ENCODE measurements at regions not wholly inside any gene's neighbourhood (a gene's known extent, or its start where the extent isn't known, plus 50 kb on each side); places are given as distances from the start of the nearest gene placed in this dataset.

DNA sequence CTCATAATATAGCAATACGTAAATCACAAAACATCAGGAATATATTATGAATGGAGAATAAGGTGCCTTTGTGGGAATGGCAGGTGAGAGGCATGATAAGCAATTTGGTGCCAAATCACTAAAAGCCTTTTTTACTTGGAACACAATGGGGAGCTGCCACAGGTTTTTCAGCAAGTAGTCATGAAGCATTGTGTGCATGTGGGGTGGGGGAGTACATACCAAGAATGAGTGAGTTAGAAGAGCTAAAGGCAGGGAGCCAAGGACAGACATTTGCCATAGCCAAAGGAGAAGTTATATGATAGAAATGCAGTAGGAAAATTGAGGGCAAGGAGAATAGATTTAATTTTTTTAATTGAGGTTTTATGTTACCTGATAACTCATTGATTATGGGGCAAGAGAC, 445.0 kb upstream of the SMC2 start:
- DNase-seq = no peak

DNA sequence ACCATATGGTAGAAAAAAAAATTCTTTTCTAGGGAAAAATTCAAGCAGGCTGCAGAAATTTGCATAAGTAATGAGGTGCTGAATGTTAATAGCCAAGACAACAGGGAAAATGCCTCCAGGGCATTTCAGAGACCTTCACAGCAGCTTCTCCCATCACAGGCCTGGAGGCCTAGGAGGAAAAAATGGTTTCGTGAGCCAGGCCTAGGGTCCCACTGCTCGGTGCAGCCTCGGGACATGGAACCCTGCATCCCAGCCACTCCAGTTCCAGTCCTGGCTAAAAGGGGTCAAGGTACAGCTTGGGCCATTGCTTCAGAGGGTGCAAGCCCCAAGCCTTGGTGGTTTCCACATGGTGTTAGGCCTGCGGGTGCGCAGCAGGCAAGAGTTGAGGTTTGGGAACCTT, 436.0 kb upstream of the SMC2 start:
- DNase-seq = no peak

DNA sequence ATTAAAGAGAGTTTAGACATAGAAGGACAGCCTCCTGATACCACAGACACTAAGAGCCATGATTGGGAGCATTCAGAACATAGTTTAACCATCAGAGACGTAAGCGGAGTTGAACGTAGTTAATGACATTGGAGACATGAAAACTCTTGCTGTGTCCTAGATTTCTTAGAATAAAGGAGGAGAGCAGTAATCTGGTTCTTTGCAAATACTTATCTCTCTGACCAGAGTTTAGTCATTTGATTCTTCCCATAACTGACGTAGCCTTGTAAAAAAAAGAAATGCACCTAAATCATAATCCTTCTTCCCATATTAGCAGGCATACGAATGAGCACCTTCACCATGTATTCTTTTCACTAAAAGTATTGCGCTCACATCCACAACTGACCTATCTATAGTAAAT, 433.3 kb upstream of the SMC2 start:
- DNase-seq = no peak

- DNase-seq = no peak
These were observed 432.4 kb upstream of the SMC2 start for GRCh38 chr9:103661663-103662062.

- DNase-seq = no peak
These were observed 424.8 kb upstream of the SMC2 start for GRCh38 chr9:103669296-103669695.

GRCh38 chr9:103674271-103674670, 419.8 kb upstream of the SMC2 start:
- DNase-seq = no peak

DNA sequence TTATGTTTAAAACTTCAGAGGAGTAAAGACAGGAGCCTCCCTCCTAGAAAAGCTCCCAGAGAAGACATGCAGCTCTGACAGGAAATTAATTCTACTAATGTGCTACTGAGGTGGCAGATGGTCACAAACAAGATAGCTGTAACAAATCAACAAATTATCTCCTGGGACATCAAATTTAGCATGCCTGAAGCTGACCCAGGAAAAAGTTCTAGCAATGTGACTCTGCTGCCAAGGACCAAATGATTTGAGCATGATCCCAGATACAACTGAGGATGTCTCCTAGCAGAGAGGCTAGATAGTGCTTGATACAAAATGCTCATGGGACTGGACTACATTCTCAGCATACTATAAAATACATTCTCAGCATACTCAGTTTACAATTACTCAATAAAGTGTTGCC, 413.5 kb upstream of the SMC2 start:
- no peak for DNase-seq

GRCh38 chr9:103681435-103681834, 412.7 kb upstream of the SMC2 start:
- DNase-seq = no peak

GRCh38 chr9:103700195-103700962, 393.7 kb upstream of the SMC2 start:
- DNase-seq = no peak

DNA sequence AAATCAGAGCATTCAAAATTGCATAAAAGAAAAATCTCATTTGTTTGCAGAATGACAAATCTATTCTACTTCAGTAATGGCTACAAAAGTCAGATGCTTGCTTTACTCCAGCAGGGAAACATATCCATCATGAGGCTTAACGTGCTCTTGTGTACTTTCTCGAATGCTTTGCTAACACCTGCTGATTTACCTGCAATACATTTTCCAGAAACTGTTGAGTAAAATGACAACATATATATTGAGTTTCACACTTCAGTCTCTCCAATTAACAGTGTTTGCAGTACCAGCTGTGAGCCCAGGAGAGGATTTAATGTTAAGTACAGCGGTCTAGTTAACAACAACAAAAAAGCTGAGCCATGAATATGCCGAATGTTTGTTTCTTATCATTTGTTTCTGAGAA, 391.5 kb upstream of the SMC2 start:
- DNase-seq = no peak

GRCh38 chr9:103707181-103707580, 386.9 kb upstream of the SMC2 start:
- DNase-seq = no peak

- no peak for DNase-seq
These were observed 384.7 kb upstream of the SMC2 start for GRCh38 chr9:103709366-103709765.

GRCh38 chr9:103713631-103714030, 380.5 kb upstream of the SMC2 start:
- DNase-seq = no peak

GRCh38 chr9:103714992-103715391, 379.1 kb upstream of the SMC2 start:
- no peak for DNase-seq

DNA sequence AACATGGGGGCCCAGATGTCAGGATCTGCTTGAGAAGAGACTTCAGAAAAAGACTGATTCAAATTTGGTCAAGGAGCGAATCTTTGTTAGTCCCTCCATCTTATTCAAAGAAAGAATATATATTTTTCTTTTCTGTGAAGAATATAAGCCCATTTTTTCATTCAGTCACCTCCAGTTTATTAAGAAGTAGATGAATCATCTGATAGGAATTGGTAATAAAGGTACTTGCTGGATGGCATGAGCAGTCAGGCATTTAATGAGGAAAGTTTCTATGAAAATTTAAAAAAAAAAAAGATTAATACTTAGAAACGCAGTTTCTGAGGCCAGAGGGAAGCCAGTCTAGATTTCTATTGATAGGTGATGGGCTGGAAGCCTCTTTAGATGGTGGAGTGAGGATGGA, 373.1 kb upstream of the SMC2 start:
- no peak for DNase-seq

DNA sequence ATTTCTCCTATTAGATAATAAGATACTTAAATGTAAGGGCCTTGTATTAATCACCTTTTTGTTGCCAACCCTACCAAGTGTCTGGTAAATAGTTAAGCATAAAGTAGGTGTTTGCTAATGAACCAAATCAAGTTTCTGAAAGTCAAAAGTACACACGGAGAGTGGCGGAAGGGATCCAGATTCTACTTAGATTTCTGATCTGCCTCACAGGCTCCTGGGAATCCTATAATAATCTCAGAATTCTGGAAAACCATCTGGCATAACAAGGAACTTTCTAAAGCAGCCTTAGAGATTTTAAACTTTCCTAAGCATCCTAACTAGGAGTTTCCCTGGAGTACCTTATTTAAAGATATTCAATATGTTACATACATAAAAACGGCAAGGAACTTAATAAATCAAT, 363.2 kb upstream of the SMC2 start:
- DNase-seq = no peak

DNA sequence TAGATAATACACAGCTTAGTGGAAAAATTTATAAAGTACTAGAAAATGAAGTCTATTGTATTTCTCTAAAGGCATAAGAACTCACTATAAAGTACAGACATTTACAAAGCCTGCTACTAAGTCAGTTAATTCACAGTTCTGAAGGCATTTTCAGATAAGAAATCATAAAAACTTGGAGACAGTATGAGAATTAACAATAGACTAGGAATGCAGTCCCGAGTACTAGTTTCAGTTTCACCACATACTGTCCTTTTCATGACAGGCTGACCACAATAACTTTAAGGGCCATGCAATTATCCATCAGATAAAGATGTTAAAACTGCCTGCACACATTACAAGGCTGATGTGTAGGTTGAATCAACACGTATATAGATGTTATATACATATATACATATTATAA, 362.6 kb upstream of the SMC2 start:
- DNase-seq = no peak

DNA sequence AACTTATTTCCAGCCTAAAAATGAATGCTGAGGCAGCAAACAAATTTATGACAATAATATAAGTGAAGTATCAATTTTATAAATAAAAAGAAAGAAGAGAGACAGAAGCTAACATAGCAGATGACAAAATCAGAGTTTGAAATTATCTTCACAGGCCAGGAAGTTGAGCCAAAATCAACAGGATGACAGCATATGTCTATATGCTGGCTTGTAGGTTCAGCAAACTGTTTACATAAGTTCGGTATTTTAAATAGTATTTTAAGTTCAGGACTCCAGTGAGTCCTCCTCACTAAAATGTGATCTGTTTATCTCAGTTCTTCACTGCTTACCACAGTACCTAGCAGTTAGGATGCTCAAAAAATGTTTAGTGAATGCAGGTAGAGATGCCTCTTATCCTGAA, 359.6 kb upstream of the SMC2 start:
- DNase-seq = no peak

GRCh38 chr9:103755441-103755840, 338.7 kb upstream of the SMC2 start:
- DNase-seq = no peak

GRCh38 chr9:103755986-103756385, 338.1 kb upstream of the SMC2 start:
- DNase-seq = no peak

- DNase-seq = no peak
These were observed 337.0 kb upstream of the SMC2 start for GRCh38 chr9:103757062-103757461.

GRCh38 chr9:103761466-103761865, 332.6 kb upstream of the SMC2 start:
- no peak for DNase-seq

- peak; percentile 1 for DNase-seq
These were observed 304.4 kb upstream of the SMC2 start for GRCh38 chr9:103789686-103790085.

- DNase-seq = peak; percentile 33
These were observed 295.5 kb upstream of the SMC2 start for GRCh38 chr9:103798620-103799019.

GRCh38 chr9:103799959-103800358, 294.1 kb upstream of the SMC2 start:
- no peak for DNase-seq

Data from MV-4-11 (cell line).